Osteoblast (primary cell): ENCODE measurements at regions not wholly inside any gene's neighbourhood (a gene's known extent, or its start where the extent isn't known, plus 50 kb on each side); places are given as distances from the start of the nearest gene placed in this dataset.

ENCODE experiments used
- DNase-seq: peaks from one replicate; pipeline ENCODE4 v3.0.0; 2011; ENCODE audit warnings: low spot score, mixed read lengths; ENCODE audit not compliant: insufficient read length; ENCODE audit errors: missing footprints
- H2AFZ ChIP-seq: 2 replicates; pipeline ENCODE4 v1.6.0; 2011; ENCODE audit warnings: mild to moderate bottlenecking, low read length
- H3K27ac ChIP-seq: 2 replicates; pipeline ENCODE4 v1.5.1; 2011; ENCODE audit warnings: mild to moderate bottlenecking, low read depth, low read length, moderate library complexity
- H3K27me3 ChIP-seq: 2 replicates; pipeline ENCODE4 v1.6.0; 2012; ENCODE audit warnings: mild to moderate bottlenecking, control low read depth, inconsistent platforms, low read length, moderate library complexity; ENCODE audit not compliant: insufficient read depth
- H3K36me3 ChIP-seq: 2 replicates; pipeline ENCODE4 v1.5.1; 2011; ENCODE audit warnings: mild to moderate bottlenecking, low read length, control low read depth, moderate library complexity; ENCODE audit not compliant: insufficient read depth
- H3K4me1 ChIP-seq: 2 replicates; pipeline ENCODE4 v1.5.1; 2011; ENCODE audit warnings: mild to moderate bottlenecking, low read length, control low read depth, moderate library complexity; ENCODE audit not compliant: insufficient read depth
- H3K4me2 ChIP-seq: 2 replicates; pipeline ENCODE4 v1.6.0; 2011; ENCODE audit warnings: mild to moderate bottlenecking, low read length; ENCODE audit not compliant: insufficient read depth
- H3K4me3 ChIP-seq: fragments of 200-600 bp; sonication (generic); 3 replicates; pipeline ENCODE4 v1.5.1; 2012; ENCODE audit warnings: mild to moderate bottlenecking, low read length, inconsistent platforms; ENCODE audit not compliant: insufficient read depth
- H3K79me2 ChIP-seq: 2 replicates; pipeline ENCODE4 v1.6.0; 2012; ENCODE audit warnings: mild to moderate bottlenecking, low read length, control low read depth, inconsistent platforms; ENCODE audit not compliant: insufficient read depth
- H3K9me3 ChIP-seq: 2 replicates; pipeline ENCODE4 v1.5.1; 2011; ENCODE audit warnings: low read depth, low read length, control low read depth
- H4K20me1 ChIP-seq: 2 replicates; pipeline ENCODE4 v1.6.0; 2012; ENCODE audit warnings: mild to moderate bottlenecking, low read length, control low read depth; ENCODE audit not compliant: insufficient read depth
- CTCF ChIP-seq: IDR thresholded peaks from 2 replicates; pipeline ENCODE4 v1.5.1; 2011; ENCODE audit warnings: mild to moderate bottlenecking, low read depth, low read length, moderate library complexity; ENCODE audit errors: extremely low read depth

- DNase-seq: no peak
- H3K4me3 ChIP-seq: no peak overlapping the region
- no peaks in the 10 kb centered on the region for H3K79me2 ChIP-seq
- no peak overlapping the region for H2AFZ ChIP-seq
- TF ChIP-seq CTCF: no peak
- H3K36me3 ChIP-seq: no peaks in the 10 kb centered on the region
- no peaks in the 10 kb centered on the region for H4K20me1 ChIP-seq
- H3K27ac ChIP-seq: no peak overlapping the region
- H3K27me3 ChIP-seq: peaks cover 42% of the 10 kb centered on the region
- H3K9me3 ChIP-seq: no peaks in the 10 kb centered on the region
- no peak overlapping the region for H3K4me2 ChIP-seq
- no peaks in the 10 kb centered on the region for H3K4me1 ChIP-seq
Observed at GRCh38 chr11:45031912-45032519, 81.3 kb upstream of the TP53I11 start.

GRCh38 chr11:45035413-45035812 is 84.7 kb upstream of the TP53I11 start:
- no peaks in the 10 kb centered on the region for H3K79me2 ChIP-seq
- no peak overlapping the region for H2AFZ ChIP-seq
- TF ChIP-seq CTCF: no peak
- no peak overlapping the region for H3K4me2 ChIP-seq
- H3K27ac ChIP-seq: no peak overlapping the region
- H4K20me1 ChIP-seq: no peaks in the 10 kb centered on the region
- peaks cover 24% of the 10 kb centered on the region for H3K27me3 ChIP-seq
- H3K4me3 ChIP-seq: no peak overlapping the region
- H3K36me3 ChIP-seq: no peaks in the 10 kb centered on the region
- no peaks in the 10 kb centered on the region for H3K4me1 ChIP-seq
- DNase-seq: no peak
- peaks cover 2% of the 10 kb centered on the region for H3K9me3 ChIP-seq

- Histone ChIP-seq H3K27ac (no peak overlapping the region), H3K4me3 (no peak overlapping the region), H3K4me2 (no peak overlapping the region), H3K4me1 (no peaks in the 10 kb centered on the region), H3K36me3 (no peaks in the 10 kb centered on the region), H4K20me1 (no peaks in the 10 kb centered on the region), H3K9me3 (peaks cover 2% of the 10 kb centered on the region), H3K27me3 (peaks cover 29% of the 10 kb centered on the region), H2AFZ (no peak overlapping the region), H3K79me2 (no peaks in the 10 kb centered on the region)
- no peak for TF ChIP-seq CTCF
- DNase-seq: peak; percentile 68
Observed at GRCh38 chr11:45036010-45036409, 85.3 kb upstream of the TP53I11 start.

GRCh38 chr11:45036733-45037132 is 86.0 kb upstream of the TP53I11 start:
- Histone ChIP-seq H4K20me1 (no peaks in the 10 kb centered on the region), H2AFZ (no peak overlapping the region), H3K9me3 (peaks cover 2% of the 10 kb centered on the region), H3K36me3 (no peaks in the 10 kb centered on the region), H3K79me2 (no peaks in the 10 kb centered on the region), H3K4me2 (no peak overlapping the region), H3K27me3 (peaks cover 25% of the 10 kb centered on the region), H3K27ac (no peak overlapping the region), H3K4me1 (no peaks in the 10 kb centered on the region), H3K4me3 (no peak overlapping the region)
- no peak for TF ChIP-seq CTCF
- no peak for DNase-seq
